A673 (cell line): ENCODE measurements at regions not wholly inside any gene's neighbourhood (a gene's known extent, or its start where the extent isn't known, plus 50 kb on each side); places are given as distances from the start of the nearest gene placed in this dataset.
"Not testable (repeated sequence)": the region's sequence is repeated elsewhere in the genome, so short reads cannot be mapped to it uniquely, and the experiment has no call there.

Experiments
- EZH2 ChIP-seq: fragments of 200-600 bp; sonication (generic); IDR thresholded peaks from 2 replicates; pipeline ENCODE4 v1.6.1; 2017; ENCODE audit warnings: borderline replicate concordance, low read depth, mild to moderate bottlenecking, mixed read lengths, antibody characterized with exemption, low read length; ENCODE audit not compliant: poor library complexity, severe bottlenecking
- TF ChIP-seq, protein P1 (sequence below): fragments of 300-800, 200-600 bp; sonication (generic); conservative IDR thresholded peaks from 2 replicates; pipeline ENCODE4 v1.5.1; 2017; ENCODE audit warnings: low read depth, mild to moderate bottlenecking, antibody characterized with exemption, low read length, moderate library complexity, mixed read lengths

DNA sequence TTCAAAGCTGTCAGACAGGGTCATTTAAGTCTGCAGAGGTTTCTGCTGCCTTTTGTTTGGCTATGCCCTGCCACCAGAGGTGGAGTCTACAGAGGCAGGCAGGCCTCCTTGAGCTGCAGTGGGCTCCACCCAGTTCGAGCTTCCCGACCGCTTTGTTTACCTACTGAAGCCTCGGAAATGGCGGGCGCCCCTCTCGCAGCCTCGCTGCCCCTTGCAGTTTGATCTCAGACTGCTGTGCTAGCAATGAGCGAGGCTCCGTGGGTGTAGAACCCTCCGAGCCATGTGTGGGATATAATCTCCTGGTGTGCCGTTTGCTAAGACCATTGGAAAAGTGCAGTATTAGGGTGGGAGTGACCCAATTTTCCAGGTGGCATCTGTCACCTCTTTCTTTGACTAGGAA is 471.7 kb downstream of the RAB38 start:
- TF ChIP-seq, protein P1, sequence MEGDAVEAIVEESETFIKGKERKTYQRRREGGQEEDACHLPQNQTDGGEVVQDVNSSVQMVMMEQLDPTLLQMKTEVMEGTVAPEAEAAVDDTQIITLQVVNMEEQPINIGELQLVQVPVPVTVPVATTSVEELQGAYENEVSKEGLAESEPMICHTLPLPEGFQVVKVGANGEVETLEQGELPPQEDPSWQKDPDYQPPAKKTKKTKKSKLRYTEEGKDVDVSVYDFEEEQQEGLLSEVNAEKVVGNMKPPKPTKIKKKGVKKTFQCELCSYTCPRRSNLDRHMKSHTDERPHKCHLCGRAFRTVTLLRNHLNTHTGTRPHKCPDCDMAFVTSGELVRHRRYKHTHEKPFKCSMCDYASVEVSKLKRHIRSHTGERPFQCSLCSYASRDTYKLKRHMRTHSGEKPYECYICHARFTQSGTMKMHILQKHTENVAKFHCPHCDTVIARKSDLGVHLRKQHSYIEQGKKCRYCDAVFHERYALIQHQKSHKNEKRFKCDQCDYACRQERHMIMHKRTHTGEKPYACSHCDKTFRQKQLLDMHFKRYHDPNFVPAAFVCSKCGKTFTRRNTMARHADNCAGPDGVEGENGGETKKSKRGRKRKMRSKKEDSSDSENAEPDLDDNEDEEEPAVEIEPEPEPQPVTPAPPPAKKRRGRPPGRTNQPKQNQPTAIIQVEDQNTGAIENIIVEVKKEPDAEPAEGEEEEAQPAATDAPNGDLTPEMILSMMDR, result not testable (repeated sequence)
- not testable (repeated sequence) for TF ChIP-seq EZH2
